Vagina (tissue), 2 donors: ENCODE measurements at regions not wholly inside any gene's neighbourhood (a gene's known extent, or its start where the extent isn't known, plus 50 kb on each side); places are given as distances from the start of the nearest gene placed in this dataset.

ENCODE experiments used
- POLR2A ChIP-seq, 2 donors: fragments of 450-650 bp; IDR thresholded peaks; one replicate each; pipeline ENCODE4 v1.6.1; 2017; ENCODE audit warnings: antibody characterized with exemption in 2 of 2, mild to moderate bottlenecking in 2 of 2, moderate library complexity in 2 of 2
- POLR2AphosphoS5 ChIP-seq, 2 donors: sonication (generic); formaldehyde crosslinking; IDR thresholded peaks; one replicate each; pipeline ENCODE4 v1.9.0; 2017; ENCODE audit warnings: antibody characterized with exemption in 2 of 2, mild to moderate bottlenecking in 2 of 2, low read depth in 1 of 2; ENCODE audit not compliant: insufficient read depth in 1 of 2

DNA sequence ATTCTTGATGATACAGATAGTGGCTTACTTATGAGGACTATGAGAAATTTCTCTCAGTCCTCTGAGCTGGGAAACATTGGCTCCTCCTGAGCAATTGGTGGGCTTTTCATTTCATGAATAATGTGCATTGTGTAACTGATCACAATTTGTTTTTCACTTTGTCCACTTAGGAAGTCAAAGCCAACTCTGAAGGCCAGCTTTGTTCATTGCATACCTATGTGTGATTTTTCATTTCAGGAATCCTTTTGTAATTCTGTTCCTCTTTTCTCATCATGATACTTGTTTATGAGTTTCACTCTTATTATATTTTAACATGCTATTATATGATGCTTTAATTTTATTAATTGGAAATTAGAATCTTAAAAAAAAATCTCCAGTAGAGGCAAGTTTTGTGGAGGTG is 483.0 kb downstream of the EBF1 start:
- TF ChIP-seq POLR2A (IDR thresholded peaks at IDR 0.05) (no peak), POLR2AphosphoS5 (IDR thresholded peaks at IDR 0.05; ENCODE audit: insufficient read depth in 1 of 2, low read depth in 1 of 2) (no peak)
